NCI-H524 (cell line): ENCODE measurements at regions not wholly inside any gene's neighbourhood (a gene's known extent, or its start where the extent isn't known, plus 50 kb on each side); places are given as distances from the start of the nearest gene placed in this dataset.
"Not testable (repeated sequence)": the region's sequence is repeated elsewhere in the genome, so short reads cannot be mapped to it uniquely, and the experiment has no call there.

Source experiments
- DNase-seq, 2 experiments: peaks; one replicate each; lab custom pipeline; 2025; lab: John Stamatoyannopoulos, UW

- peak; percentile 16 to 74 for DNase-seq
Observed at GRCh38 chr14:82562881-82563280, 1029.2 kb upstream of the SEL1L start.

- peak; percentile 9 to 87 for DNase-seq
Observed at GRCh38 chr14:82565825-82566224, 1032.2 kb upstream of the SEL1L start.

- DNase-seq = no peak
Observed at GRCh38 chr14:82587226-82587625, 1053.6 kb upstream of the SEL1L start.

- DNase-seq = peak in 1 of 2 experiments; percentile 35
Observed at GRCh38 chr14:82595466-82595865, 1061.8 kb upstream of the SEL1L start.

GRCh38 chr14:82602794-82603193, 1069.1 kb upstream of the SEL1L start:
- DNase-seq = no peak

- no peak for DNase-seq
Observed at GRCh38 chr14:82604819-82605218, 1071.2 kb upstream of the SEL1L start.

GRCh38 chr14:82621881-82622450, 1088.3 kb upstream of the SEL1L start:
- no peak for DNase-seq

- DNase-seq = peak in 1 of 2 experiments; percentile 9
Observed at GRCh38 chr14:82626156-82627066, 1092.8 kb upstream of the SEL1L start.

GRCh38 chr14:82635915-82636314, 1102.3 kb upstream of the SEL1L start:
- no peak for DNase-seq

GRCh38 chr14:82636426-82636825, 1102.8 kb upstream of the SEL1L start:
- peak; percentile 54 to 85 for DNase-seq

GRCh38 chr14:82641050-82641540, 1107.4 kb upstream of the SEL1L start:
- DNase-seq = no peak

GRCh38 chr14:82642425-82642824, 1108.8 kb upstream of the SEL1L start:
- no peak for DNase-seq

- no peak for DNase-seq
Observed at GRCh38 chr14:82647088-82647810, 1113.6 kb upstream of the SEL1L start.

- DNase-seq = no peak
Observed at GRCh38 chr14:82655770-82656169, 1122.1 kb upstream of the SEL1L start.

GRCh38 chr14:82657186-82657675, 1123.6 kb upstream of the SEL1L start:
- DNase-seq = peak in 1 of 2 experiments; percentile 13

- no peak for DNase-seq
Observed at GRCh38 chr14:82661258-82661657, 1127.6 kb upstream of the SEL1L start.

- no peak for DNase-seq
Observed at GRCh38 chr14:82667006-82667405, 1133.4 kb upstream of the SEL1L start.

GRCh38 chr14:82667501-82667900, 1133.8 kb upstream of the SEL1L start:
- DNase-seq = no peak

GRCh38 chr14:82676403-82676802, 1142.8 kb upstream of the SEL1L start:
- no peak for DNase-seq

- DNase-seq = no peak
Observed at GRCh38 chr14:82689948-82690347, 1156.3 kb upstream of the SEL1L start.

- not testable (repeated sequence) for DNase-seq
Observed at GRCh38 chr14:82691191-82691590, 1157.5 kb upstream of the SEL1L start.

GRCh38 chr14:82694820-82695219, 1161.2 kb upstream of the SEL1L start:
- no peak for DNase-seq
